Panc1 (cell line): ENCODE measurements at regions not wholly inside any gene's neighbourhood (a gene's known extent, or its start where the extent isn't known, plus 50 kb on each side); places are given as distances from the start of the nearest gene placed in this dataset.

Experiments
- CTCF ChIP-seq: fragments of 450-650 bp; IDR thresholded peaks from 2 replicates; pipeline ENCODE4 v1.5.1; 2017; ENCODE audit warnings: mild to moderate bottlenecking
- POLR2AphosphoS5 ChIP-seq: IDR thresholded peaks from 2 replicates; pipeline ENCODE4 v1.6.1; 2012; ENCODE audit warnings: mild to moderate bottlenecking, low read depth, low read length, moderate library complexity
- REST ChIP-seq, 2 experiments: IDR thresholded peaks; 2 replicates each; pipeline ENCODE4 v1.6.1; 2011 to 2012; ENCODE audit warnings: low read depth in 2 of 2, control low read depth in 1 of 2, low read length in 1 of 2, mild to moderate bottlenecking in 1 of 2, moderate library complexity in 1 of 2; ENCODE audit not compliant: insufficient read depth in 1 of 2
- SIN3A ChIP-seq: IDR thresholded peaks from 2 replicates; pipeline ENCODE4 v1.6.1; 2012; ENCODE audit warnings: low read depth, mild to moderate bottlenecking, low read length, moderate library complexity, borderline replicate concordance; ENCODE audit not compliant: insufficient read depth
- TCF7L2 ChIP-seq: IDR thresholded peaks from 2 replicates; pipeline ENCODE4 v1.6.1; 2011; ENCODE audit warnings: mild to moderate bottlenecking, low read depth, low read length, inconsistent platforms

- no peak for TF ChIP-seq CTCF
- TF ChIP-seq SIN3A = no peak
- TF ChIP-seq REST (IDR thresholded peaks at IDR 0.05; ENCODE audit: insufficient read depth in 1 of 2, low read depth in 2 of 2, low read length in 1 of 2) = no peak
- no peak for TF ChIP-seq POLR2AphosphoS5
- no peak for TF ChIP-seq TCF7L2
These were observed 88.4 kb upstream of the SLC7A11 start for GRCh38 chr4:138330531-138330930.
